ENCODE measurements at regions not wholly inside any gene's neighbourhood (a gene's known extent, or its start where the extent isn't known, plus 50 kb on each side); places are given as distances from the start of the nearest gene placed in this dataset.

DNA sequence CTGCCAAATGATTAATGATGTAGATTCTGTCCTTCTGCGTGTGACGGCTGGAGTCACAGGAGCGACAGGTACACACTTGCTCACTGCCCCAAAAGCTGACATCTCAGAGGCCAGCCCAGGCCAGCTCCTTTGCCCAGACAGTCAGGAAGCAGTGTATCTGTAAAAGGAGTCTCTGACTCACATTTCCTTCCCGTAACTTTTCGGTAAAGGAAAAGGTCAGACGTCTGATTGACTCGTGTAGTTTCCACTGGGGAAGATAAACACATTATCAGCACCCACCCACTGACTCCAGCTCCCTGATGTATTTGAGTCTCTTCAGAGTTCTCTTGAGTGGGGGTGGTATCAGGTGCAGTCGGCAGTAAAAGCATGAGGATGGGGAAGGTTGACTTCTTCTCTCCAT, 64.4 kb upstream of the WWC1 start:
- Histone ChIP-seq H3K9me3 (ENCODE audit: control insufficient read depth in 1 of 2, low read length in 2 of 2) (no peaks in the 10 kb centered on the region), H3K36me3 (ENCODE audit: control insufficient read depth in 1 of 2, insufficient read depth in 2 of 2, low read length in 2 of 2) (no peaks in the 10 kb centered on the region), H3K4me3 (ENCODE audit: low read depth in 1 of 2, low read length in 2 of 2) (no peak overlapping the region), H3K27me3 (ENCODE audit: low read depth, low read length) (no peaks in the 10 kb centered on the region), H3K27ac (ENCODE audit: low read length) (no peak overlapping the region), H3K4me1 (ENCODE audit: control insufficient read depth in 1 of 2, insufficient read depth in 2 of 2, low read length in 2 of 2) (no peaks in the 10 kb centered on the region)

DNA sequence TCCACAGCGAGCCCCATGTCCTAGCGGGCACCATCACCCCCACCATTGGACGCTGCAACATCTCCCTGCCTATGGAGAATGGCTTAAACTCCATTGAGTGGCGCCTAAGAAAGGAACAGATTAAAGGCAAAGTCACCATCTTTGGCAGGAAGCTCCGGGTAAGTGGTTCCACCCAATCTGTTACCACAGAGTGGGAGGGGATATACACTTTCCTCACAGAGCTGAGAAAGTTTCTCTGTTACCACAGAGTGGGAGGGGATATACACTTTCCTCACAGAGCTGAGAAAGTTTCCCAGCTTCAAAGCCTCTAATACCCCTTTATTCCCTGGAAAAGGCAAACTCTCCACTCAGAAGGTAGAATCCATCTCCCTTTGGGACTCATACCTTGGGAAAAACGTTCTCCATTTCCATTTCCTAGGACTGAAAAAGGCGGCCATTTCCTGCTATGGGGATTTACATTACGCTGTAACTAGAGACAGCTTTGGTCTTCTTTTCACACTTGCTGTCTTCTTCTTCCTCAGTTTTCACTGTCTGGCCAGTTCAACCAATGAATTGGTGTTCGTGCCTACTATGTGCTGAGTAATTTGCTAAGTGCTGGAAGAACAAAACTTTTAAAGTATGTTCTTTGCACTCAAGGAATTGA, 63.4 kb upstream of the WWC1 start:
- Histone ChIP-seq H3K27me3 (ENCODE audit: low read depth, low read length) (no peaks in the 10 kb centered on the region), H3K9me3 (ENCODE audit: control insufficient read depth in 1 of 2, low read length in 2 of 2) (no peaks in the 10 kb centered on the region), H3K36me3 (ENCODE audit: control insufficient read depth in 1 of 2, insufficient read depth in 2 of 2, low read length in 2 of 2) (no peaks in the 10 kb centered on the region), H3K4me3 (ENCODE audit: low read depth in 1 of 2, low read length in 2 of 2) (no peak overlapping the region), H3K27ac (ENCODE audit: low read length) (no peak overlapping the region), H3K4me1 (ENCODE audit: control insufficient read depth in 1 of 2, insufficient read depth in 2 of 2, low read length in 2 of 2) (no peaks in the 10 kb centered on the region)

DNA sequence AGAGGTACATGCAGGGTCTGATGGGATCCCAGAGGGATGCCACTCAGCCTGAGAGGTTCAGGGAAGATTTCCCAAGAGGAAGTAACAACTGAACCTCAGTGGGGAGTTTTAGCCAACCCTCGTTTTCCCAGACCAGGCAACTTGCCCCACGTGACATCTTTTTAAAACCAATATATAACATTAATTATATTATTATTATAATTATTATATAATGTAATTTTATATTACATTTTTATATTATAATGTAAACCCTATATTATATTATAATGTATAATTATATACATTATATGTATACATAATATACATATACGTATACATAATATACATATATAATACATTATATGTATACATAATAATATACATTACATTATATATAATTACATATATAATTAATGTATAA, 62.8 kb upstream of the WWC1 start:
- Histone ChIP-seq H3K4me3 (ENCODE audit: low read depth in 1 of 2, low read length in 2 of 2) (no peak overlapping the region), H3K27ac (ENCODE audit: low read length) (no peak overlapping the region), H3K27me3 (ENCODE audit: low read depth, low read length) (no peaks in the 10 kb centered on the region), H3K9me3 (ENCODE audit: control insufficient read depth in 1 of 2, low read length in 2 of 2) (no peaks in the 10 kb centered on the region), H3K36me3 (ENCODE audit: control insufficient read depth in 1 of 2, insufficient read depth in 2 of 2, low read length in 2 of 2) (no peaks in the 10 kb centered on the region), H3K4me1 (ENCODE audit: control insufficient read depth in 1 of 2, insufficient read depth in 2 of 2, low read length in 2 of 2) (no peaks in the 10 kb centered on the region)

DNA sequence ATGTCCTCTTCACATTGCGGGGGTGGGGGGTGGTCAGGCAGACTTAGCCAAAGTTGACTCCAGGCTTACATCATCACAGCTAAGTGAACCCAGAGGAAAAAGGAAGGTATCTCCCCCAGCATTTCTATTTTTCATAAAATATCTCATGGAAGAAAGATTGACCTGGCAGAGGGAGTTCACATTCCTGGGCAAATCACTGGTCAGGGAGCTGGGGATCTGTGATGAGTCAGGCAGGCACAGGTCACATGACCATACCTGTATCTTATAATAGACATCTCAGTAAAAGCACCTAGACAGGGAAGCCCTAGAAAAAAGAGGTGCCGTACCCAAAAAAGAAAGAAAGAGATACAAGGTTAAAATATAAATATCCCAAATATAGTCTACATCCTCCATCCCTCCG, 57.3 kb upstream of the WWC1 start:
- no peak overlapping the region for H3K4me3 ChIP-seq (ENCODE audit: low read depth in 1 of 2, low read length in 2 of 2)

DNA sequence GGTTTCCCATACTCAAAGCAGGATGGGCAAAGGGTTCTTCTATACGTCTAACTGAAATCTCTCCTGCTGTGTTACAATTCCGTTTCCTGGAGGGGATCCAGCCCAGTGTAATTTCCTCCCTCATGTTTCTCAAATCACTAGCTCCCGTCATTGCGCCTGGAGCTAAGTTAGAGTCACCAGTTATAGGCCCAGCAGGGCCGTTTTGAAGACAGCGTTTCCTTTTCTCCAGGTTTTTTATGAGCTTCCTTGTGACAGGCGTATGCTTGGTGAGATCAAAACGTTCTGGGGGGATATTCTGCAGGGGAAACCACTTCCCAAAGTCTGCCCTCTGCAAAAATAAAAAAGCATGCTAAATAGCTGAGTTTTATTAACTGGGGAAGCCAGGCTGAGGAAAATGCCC, 53.0 kb upstream of the WWC1 start:
- no peaks in the 10 kb centered on the region for H3K36me3 ChIP-seq (ENCODE audit: control insufficient read depth in 1 of 2, insufficient read depth in 2 of 2, low read length in 2 of 2)
- H3K9me3 ChIP-seq (ENCODE audit: control insufficient read depth in 1 of 2, low read length in 2 of 2): no peaks in the 10 kb centered on the region
- no peak overlapping the region for H3K27ac ChIP-seq (ENCODE audit: low read length)
- no peaks in the 10 kb centered on the region for H3K27me3 ChIP-seq (ENCODE audit: low read depth, low read length)
- no peaks in the 10 kb centered on the region for H3K4me1 ChIP-seq (ENCODE audit: control insufficient read depth in 1 of 2, insufficient read depth in 2 of 2, low read length in 2 of 2)
- H3K4me3 ChIP-seq (ENCODE audit: low read depth in 1 of 2, low read length in 2 of 2): no peak overlapping the region

More for the DNA sequence above, 57.3 kb upstream of the WWC1 start:
- Histone ChIP-seq H3K36me3 (ENCODE audit: control insufficient read depth in 1 of 2, insufficient read depth in 2 of 2, low read length in 2 of 2) (no peaks in the 10 kb centered on the region), H3K27ac (ENCODE audit: low read length) (no peak overlapping the region), H3K9me3 (ENCODE audit: control insufficient read depth in 1 of 2, low read length in 2 of 2) (no peaks in the 10 kb centered on the region), H3K4me1 (ENCODE audit: control insufficient read depth in 1 of 2, insufficient read depth in 2 of 2, low read length in 2 of 2) (no peaks in the 10 kb centered on the region), H3K27me3 (ENCODE audit: low read depth, low read length) (no peaks in the 10 kb centered on the region)

DNA sequence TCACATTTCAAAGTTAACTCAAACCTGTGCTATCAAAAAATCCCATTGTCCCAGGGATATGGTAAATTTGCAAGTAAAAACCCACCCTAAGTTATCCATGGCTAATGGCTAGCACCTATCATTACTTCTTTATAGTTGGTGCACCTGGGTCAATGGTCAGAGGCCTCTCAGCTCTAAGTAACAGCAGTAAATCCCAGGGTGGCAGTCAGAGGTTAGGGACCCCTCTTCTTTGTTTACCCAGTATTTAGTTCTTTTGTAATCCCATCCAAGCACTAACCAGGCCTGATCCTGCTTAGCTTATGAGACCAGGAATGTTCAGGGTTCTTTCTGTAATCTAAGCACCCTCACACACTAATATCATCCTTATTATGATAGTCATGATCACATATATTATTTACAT, 52.1 kb upstream of the WWC1 start:
- Histone ChIP-seq H3K9me3 (ENCODE audit: control insufficient read depth in 1 of 2, low read length in 2 of 2) (no peaks in the 10 kb centered on the region), H3K36me3 (ENCODE audit: control insufficient read depth in 1 of 2, insufficient read depth in 2 of 2, low read length in 2 of 2) (no peaks in the 10 kb centered on the region)

More for the DNA sequence above, 52.1 kb upstream of the WWC1 start:
- no peak overlapping the region for H3K4me3 ChIP-seq (ENCODE audit: low read depth in 1 of 2, low read length in 2 of 2)
- no peaks in the 10 kb centered on the region for H3K27me3 ChIP-seq (ENCODE audit: low read depth, low read length)
- H3K4me1 ChIP-seq (ENCODE audit: control insufficient read depth in 1 of 2, insufficient read depth in 2 of 2, low read length in 2 of 2): no peaks in the 10 kb centered on the region
- H3K27ac ChIP-seq (ENCODE audit: low read length): no peak overlapping the region

All from muscle layer of duodenum (tissue), 2 donors.